Prostate gland (tissue), 2 donors: ENCODE measurements at regions not wholly inside any gene's neighbourhood (a gene's known extent, or its start where the extent isn't known, plus 50 kb on each side); places are given as distances from the start of the nearest gene placed in this dataset.
"Not testable (repeated sequence)": the region's sequence is repeated elsewhere in the genome, so short reads cannot be mapped to it uniquely, and the experiment has no call there.

Experiments
- DNase-seq: peaks from one replicate; pipeline ENCODE4 v3.0.0-alpha.2; 2019; ENCODE audit warnings: low spot score
- H3K27ac ChIP-seq, 2 donors: fragments of 200-600 bp; sonication (generic); 2 replicates each; pipeline ENCODE4 v1.5.1; 2017 to 2019
- H3K27me3 ChIP-seq: fragments of 200-600 bp; sonication (generic); replicated peaks from 2 replicates; pipeline ENCODE4 v1.5.1; 2019; ENCODE audit not compliant: insufficient read depth
- H3K36me3 ChIP-seq, 2 donors: fragments of 200-600 bp; sonication (generic); 1 replicate in 1 of 2; 2 replicates in 1 of 2; pipeline versions ENCODE4 v1.5.1 to v1.8.1; 2017 to 2019
- H3K4me1 ChIP-seq: fragments of 200-600 bp; sonication (generic); replicated peaks from 2 replicates; pipeline ENCODE4 v1.5.1; 2019
- H3K4me3 ChIP-seq, 2 donors: fragments of 200-600 bp; sonication (generic); 2 replicates each; pipeline ENCODE4 v1.5.1; 2017 to 2019
- H3K9me3 ChIP-seq: fragments of 200-600 bp; sonication (generic); 2 replicates; pipeline ENCODE4 v1.5.1; 2017
- POLR2A ChIP-seq: fragments of 450-650 bp; IDR thresholded peaks from one replicate; pipeline ENCODE4 v1.6.1; 2016; ENCODE audit warnings: antibody characterized with exemption, mild to moderate bottlenecking
- POLR2AphosphoS5 ChIP-seq: sonication (generic); formaldehyde crosslinking; IDR thresholded peaks from one replicate; pipeline ENCODE4 v1.6.1; 2017; ENCODE audit warnings: antibody characterized with exemption
- WGBS: methylation state at CpG from one replicate; pipeline ENCODE4 v1.1.5; 2018; 5-methylcytosine and 5-hydroxymethylcytosine counted together
- intact Hi-C: fragments of 100-400 bp; cut with DNase I; formaldehyde crosslinking; loops from one replicate; pipeline ENCODE4 v1.14.2; 2022
- TF ChIP-seq, protein P1 (sequence below), 4 experiments: fragments of 200-600 bp in 2 of 4; fragments of 450-650 bp in 2 of 4; sonication (generic) in 2 of 4; IDR thresholded peaks; 1 replicate in 3 of 4; 2 replicates in 1 of 4; pipeline ENCODE4 v1.5.1; 2016 to 2019; ENCODE audit warnings: antibody characterized with exemption in 4 of 4, mild to moderate bottlenecking in 2 of 4, moderate library complexity in 2 of 4

- no peaks in the 10 kb centered on the region for H3K9me3 ChIP-seq
- intact Hi-C loops = no loop called here
- no peaks in the 10 kb centered on the region for H3K4me1 ChIP-seq
- DNase-seq = no peak
- H3K27me3 ChIP-seq = no peaks in the 10 kb centered on the region
- no peak overlapping the region for H3K4me3 ChIP-seq
- no peak overlapping the region for H3K27ac ChIP-seq
- no peaks in the 10 kb centered on the region for H3K36me3 ChIP-seq
- TF ChIP-seq, protein P1, sequence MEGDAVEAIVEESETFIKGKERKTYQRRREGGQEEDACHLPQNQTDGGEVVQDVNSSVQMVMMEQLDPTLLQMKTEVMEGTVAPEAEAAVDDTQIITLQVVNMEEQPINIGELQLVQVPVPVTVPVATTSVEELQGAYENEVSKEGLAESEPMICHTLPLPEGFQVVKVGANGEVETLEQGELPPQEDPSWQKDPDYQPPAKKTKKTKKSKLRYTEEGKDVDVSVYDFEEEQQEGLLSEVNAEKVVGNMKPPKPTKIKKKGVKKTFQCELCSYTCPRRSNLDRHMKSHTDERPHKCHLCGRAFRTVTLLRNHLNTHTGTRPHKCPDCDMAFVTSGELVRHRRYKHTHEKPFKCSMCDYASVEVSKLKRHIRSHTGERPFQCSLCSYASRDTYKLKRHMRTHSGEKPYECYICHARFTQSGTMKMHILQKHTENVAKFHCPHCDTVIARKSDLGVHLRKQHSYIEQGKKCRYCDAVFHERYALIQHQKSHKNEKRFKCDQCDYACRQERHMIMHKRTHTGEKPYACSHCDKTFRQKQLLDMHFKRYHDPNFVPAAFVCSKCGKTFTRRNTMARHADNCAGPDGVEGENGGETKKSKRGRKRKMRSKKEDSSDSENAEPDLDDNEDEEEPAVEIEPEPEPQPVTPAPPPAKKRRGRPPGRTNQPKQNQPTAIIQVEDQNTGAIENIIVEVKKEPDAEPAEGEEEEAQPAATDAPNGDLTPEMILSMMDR (IDR thresholded peaks at IDR 0.05) = no peak
- TF ChIP-seq POLR2A (no peak), POLR2AphosphoS5 (no peak)
These were observed 57.4 kb upstream of the AGR3 start for GRCh38 chr7:16939161-16939560.

GRCh38 chr7:16940776-16941175, 59.0 kb upstream of the AGR3 start:
- H3K4me1 ChIP-seq = no peaks in the 10 kb centered on the region
- intact Hi-C loops = no loop called here
- no peak overlapping the region for H3K4me3 ChIP-seq
- no peak overlapping the region for H3K27ac ChIP-seq
- no peak for DNase-seq
- no peaks in the 10 kb centered on the region for H3K27me3 ChIP-seq
- TF ChIP-seq POLR2A = no peak
- no peak for TF ChIP-seq POLR2AphosphoS5
- no peaks in the 10 kb centered on the region for H3K36me3 ChIP-seq
- no peaks in the 10 kb centered on the region for H3K9me3 ChIP-seq

DNA sequence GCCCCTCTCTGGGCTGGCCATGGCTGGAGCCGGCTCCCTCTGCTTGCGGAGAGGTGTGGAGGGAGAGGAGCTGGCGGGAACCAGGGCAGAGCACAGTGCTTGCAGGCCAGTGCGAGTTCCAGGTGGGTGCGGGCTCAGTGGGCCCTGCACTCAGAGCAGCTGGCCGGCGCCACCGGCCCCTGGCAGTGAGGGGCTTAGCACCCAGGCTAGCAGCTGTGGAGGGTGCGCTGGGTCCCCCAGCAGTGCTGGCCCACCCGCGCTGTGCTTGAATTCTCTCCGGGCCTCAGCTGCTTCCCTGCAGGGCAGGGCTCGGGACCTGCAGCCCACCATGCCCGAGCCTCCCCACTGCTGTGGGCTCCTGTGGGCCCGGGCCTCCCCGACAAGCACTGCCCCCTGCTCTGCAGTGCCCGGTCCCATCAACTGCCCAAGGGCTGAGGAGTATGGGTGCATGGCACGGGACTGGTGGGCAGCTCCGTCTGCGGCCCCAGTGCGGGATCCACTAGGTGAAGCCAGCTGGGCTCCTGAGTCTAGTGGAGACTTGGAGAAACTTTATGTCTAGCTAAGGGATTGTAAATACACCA, 61.2 kb upstream of the AGR3 start:
- Histone ChIP-seq H3K4me1 (no peaks in the 10 kb centered on the region), H3K9me3 (no peaks in the 10 kb centered on the region), H3K4me3 (no peak overlapping the region), H3K36me3 (no peaks in the 10 kb centered on the region), H3K27ac (no peak overlapping the region), H3K27me3 (no peaks in the 10 kb centered on the region)
- 96% methylated on average over 10 of the region's 21 CpGs for WGBS
- no peak for DNase-seq
- intact Hi-C loops = no loop called here
- TF ChIP-seq POLR2A (no peak), POLR2AphosphoS5 (no peak)
- TF ChIP-seq, protein P1 (IDR thresholded peaks at IDR 0.05) = no peak

DNA sequence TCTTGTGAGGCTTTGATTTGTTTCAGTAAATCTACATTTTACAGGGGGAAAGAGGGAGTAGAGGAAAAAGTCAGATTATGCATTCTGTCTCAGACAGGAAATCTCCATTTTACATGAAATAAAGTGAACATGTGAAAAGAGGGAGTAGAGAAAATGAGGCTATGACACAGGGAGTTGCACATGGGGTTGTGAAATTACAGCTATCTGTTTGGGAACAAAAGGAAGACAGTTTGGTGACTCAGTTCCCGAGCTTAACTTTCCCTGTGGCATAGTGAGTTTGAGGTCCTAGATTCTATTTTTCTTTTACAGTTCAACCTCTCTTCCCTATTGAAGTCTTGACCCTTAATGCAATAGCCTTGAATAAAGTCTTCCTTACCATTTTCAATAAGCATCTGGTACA, 63.2 kb upstream of the AGR3 start:
- intact Hi-C loops = no loop called here
- no peak for DNase-seq
- no peaks in the 10 kb centered on the region for H3K27me3 ChIP-seq
- no peak for TF ChIP-seq POLR2AphosphoS5
- TF ChIP-seq, protein P1 (IDR thresholded peaks at IDR 0.05) = no peak
- TF ChIP-seq POLR2A = no peak
- no peak overlapping the region for H3K27ac ChIP-seq
- no peak overlapping the region for H3K4me3 ChIP-seq
- no peaks in the 10 kb centered on the region for H3K36me3 ChIP-seq
- H3K9me3 ChIP-seq = no peaks in the 10 kb centered on the region
- 89% methylated on average over 1 of the region's 1 CpG for WGBS
- H3K4me1 ChIP-seq = no peaks in the 10 kb centered on the region

- Histone ChIP-seq H3K27me3 (no peaks in the 10 kb centered on the region), H3K4me3 (no peak overlapping the region), H3K36me3 (no peaks in the 10 kb centered on the region), H3K4me1 (no peaks in the 10 kb centered on the region), H3K27ac (no peak overlapping the region), H3K9me3 (no peaks in the 10 kb centered on the region)
- 94% methylated on average over 5 of the region's 5 CpGs for WGBS
- TF ChIP-seq, protein P1 (IDR thresholded peaks at IDR 0.05) = no peak
- no peak for TF ChIP-seq POLR2A
- no peak for TF ChIP-seq POLR2AphosphoS5
- no peak for DNase-seq
- intact Hi-C loops = no loop called here
These were observed 63.6 kb upstream of the AGR3 start for GRCh38 chr7:16945372-16945771.

DNA sequence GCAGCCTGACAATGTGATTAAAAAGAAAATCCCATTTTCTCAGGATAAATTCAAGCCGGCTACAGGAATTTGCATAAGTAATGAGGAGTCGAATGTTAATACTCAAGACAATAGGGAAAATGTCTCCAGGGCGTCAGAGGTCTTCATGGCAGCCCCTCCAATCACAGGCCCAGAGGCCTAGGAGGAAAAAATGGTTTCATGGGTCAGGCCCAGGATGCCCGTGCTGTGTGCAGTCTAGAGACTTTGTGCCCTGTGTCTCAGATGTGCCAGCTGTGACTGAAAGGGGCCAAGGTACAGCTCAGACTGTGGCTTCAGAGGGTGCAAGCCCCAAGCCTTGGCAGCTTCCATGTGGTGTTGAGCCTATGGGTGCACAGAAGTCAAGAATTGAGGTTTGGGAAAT, 66.3 kb upstream of the AGR3 start:
- DNase-seq, H3K36me3 ChIP-seq, H3K27ac ChIP-seq, H3K4me3 ChIP-seq, H3K9me3 ChIP-seq, H3K4me1 ChIP-seq, intact Hi-C loops, H3K27me3 ChIP-seq: not testable (repeated sequence)
- 88% methylated on average over 4 of the region's 4 CpGs for WGBS
